ENCODE measurements at regions not wholly inside any gene's neighbourhood (a gene's known extent, or its start where the extent isn't known, plus 50 kb on each side); places are given as distances from the start of the nearest gene placed in this dataset.

- TF ChIP-seq, protein P1, sequence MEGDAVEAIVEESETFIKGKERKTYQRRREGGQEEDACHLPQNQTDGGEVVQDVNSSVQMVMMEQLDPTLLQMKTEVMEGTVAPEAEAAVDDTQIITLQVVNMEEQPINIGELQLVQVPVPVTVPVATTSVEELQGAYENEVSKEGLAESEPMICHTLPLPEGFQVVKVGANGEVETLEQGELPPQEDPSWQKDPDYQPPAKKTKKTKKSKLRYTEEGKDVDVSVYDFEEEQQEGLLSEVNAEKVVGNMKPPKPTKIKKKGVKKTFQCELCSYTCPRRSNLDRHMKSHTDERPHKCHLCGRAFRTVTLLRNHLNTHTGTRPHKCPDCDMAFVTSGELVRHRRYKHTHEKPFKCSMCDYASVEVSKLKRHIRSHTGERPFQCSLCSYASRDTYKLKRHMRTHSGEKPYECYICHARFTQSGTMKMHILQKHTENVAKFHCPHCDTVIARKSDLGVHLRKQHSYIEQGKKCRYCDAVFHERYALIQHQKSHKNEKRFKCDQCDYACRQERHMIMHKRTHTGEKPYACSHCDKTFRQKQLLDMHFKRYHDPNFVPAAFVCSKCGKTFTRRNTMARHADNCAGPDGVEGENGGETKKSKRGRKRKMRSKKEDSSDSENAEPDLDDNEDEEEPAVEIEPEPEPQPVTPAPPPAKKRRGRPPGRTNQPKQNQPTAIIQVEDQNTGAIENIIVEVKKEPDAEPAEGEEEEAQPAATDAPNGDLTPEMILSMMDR (optimal IDR thresholded peaks at IDR 0.05 in 1 of 3, IDR thresholded peaks at IDR 0.05 in 1 of 3, conservative IDR thresholded peaks at IDR 0.05 in 1 of 3; ENCODE audit: extremely low read depth in 1 of 3, insufficient read depth in 2 of 3, low read length in 3 of 3), result no peak
- TF ChIP-seq EZH2 (IDR thresholded peaks at IDR 0.05; ENCODE audit: low read length), result no peak
Observed at GRCh38 chr6:91161246-91161645, 574.4 kb upstream of the MAP3K7 start.

All from keratinocyte (primary cell).